ENCODE measurements at regions not wholly inside any gene's neighbourhood (a gene's known extent, or its start where the extent isn't known, plus 50 kb on each side); places are given as distances from the start of the nearest gene placed in this dataset.

DNA sequence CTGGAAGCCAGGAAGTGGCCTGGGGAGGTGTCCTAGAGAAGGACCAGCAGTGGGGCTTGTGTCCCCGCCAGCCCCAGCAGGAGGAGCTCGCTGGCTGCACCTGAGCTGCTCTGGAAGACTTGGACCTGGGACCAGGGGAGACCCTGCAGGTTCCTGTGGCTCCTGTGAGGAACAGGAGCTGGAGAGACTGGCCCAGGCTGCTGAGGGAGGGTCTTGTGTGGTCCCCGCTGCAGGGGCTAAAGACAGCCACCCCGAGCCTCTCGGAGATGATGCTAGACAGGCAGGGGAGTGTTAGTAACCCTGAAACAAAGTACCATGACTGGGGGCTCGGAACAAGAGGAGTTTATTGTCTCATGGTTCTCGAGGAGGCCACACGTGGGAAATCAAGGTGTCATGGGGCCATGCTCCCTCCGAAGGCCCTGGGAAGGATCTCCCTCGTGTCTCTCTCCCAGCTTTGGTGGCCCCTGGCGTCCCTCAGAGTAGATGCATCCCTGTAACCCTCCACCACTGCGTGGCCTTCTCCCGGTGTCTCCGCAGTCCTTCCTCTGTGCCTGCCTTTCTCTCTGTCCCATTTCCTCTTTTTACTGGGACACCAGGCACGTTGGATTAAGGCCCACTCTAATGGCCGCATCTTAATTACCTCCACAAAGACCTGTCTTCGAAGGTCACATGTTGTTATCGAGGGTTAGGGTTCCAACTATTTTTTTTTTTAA lies 348.4 kb downstream of the GLRX3 start:
- Histone ChIP-seq H3K36me3 (no peaks in the 10 kb centered on the region), H3K4me3 (no peak overlapping the region), H3K9me3 (no peaks in the 10 kb centered on the region), H3K4me1 (no peaks in the 10 kb centered on the region), H3K27me3 (no peaks in the 10 kb centered on the region), H3K27ac (no peak overlapping the region)
- WGBS, 2 donors, result 65 to 67% methylated on average over 13 to 15 of the region's 18 CpGs
- TF ChIP-seq, protein P1, sequence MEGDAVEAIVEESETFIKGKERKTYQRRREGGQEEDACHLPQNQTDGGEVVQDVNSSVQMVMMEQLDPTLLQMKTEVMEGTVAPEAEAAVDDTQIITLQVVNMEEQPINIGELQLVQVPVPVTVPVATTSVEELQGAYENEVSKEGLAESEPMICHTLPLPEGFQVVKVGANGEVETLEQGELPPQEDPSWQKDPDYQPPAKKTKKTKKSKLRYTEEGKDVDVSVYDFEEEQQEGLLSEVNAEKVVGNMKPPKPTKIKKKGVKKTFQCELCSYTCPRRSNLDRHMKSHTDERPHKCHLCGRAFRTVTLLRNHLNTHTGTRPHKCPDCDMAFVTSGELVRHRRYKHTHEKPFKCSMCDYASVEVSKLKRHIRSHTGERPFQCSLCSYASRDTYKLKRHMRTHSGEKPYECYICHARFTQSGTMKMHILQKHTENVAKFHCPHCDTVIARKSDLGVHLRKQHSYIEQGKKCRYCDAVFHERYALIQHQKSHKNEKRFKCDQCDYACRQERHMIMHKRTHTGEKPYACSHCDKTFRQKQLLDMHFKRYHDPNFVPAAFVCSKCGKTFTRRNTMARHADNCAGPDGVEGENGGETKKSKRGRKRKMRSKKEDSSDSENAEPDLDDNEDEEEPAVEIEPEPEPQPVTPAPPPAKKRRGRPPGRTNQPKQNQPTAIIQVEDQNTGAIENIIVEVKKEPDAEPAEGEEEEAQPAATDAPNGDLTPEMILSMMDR (IDR thresholded peaks at IDR 0.05), result no peak
- no peak for DNase-seq
- intact Hi-C loops (cut with DNase I), result no loop called here

DNA sequence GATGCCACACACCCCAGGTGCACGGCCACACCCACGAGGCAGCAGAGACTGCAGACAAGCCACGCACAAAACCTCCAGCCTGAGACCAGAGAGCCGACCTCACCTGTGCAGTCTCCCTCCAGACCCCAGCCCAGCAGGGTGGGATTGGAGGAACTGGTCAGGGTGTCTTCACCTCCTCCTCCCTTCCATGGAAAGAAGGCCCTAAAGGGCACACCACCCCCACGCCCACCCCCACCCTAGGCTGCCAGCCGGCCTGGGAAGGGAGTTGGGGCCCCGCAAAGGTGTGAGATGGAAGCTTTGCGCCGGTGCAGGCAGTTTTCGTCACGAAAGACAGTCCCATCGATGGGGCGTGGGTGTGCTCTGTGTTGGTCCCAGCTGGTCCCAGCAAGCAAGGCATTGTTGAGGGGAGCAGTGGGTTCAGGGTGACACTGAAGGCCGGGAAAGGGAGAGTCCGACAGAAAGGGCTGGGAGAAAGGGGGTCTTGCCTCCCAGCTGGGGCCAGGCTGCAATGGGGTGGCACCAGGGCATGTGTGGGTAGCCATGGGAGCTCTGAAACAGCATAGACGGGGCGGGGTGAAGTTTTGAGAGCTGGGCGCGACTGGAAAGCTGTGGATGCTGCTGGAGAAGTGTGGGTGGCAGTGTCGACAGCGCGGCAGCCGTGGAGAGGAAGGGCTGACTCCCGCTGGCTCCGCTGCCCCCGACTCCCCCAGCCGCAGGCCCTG lies 349.2 kb downstream of the GLRX3 start:
- no peaks in the 10 kb centered on the region for H3K36me3 ChIP-seq
- H3K27me3 ChIP-seq, result no peaks in the 10 kb centered on the region
- H3K27ac ChIP-seq, result no peak overlapping the region
- intact Hi-C loops (cut with DNase I), result no loop called here
- no peaks in the 10 kb centered on the region for H3K4me1 ChIP-seq
- WGBS, 2 donors, result 81 to 82% methylated on average over 23 to 25 of the region's 27 CpGs
- H3K9me3 ChIP-seq, result no peaks in the 10 kb centered on the region
- TF ChIP-seq, protein P1 (IDR thresholded peaks at IDR 0.05), result no peak
- no peak for TF ChIP-seq POLR2A (IDR thresholded peaks at IDR 0.05)
- no peak overlapping the region for H3K4me3 ChIP-seq
- DNase-seq, result no peak

DNA sequence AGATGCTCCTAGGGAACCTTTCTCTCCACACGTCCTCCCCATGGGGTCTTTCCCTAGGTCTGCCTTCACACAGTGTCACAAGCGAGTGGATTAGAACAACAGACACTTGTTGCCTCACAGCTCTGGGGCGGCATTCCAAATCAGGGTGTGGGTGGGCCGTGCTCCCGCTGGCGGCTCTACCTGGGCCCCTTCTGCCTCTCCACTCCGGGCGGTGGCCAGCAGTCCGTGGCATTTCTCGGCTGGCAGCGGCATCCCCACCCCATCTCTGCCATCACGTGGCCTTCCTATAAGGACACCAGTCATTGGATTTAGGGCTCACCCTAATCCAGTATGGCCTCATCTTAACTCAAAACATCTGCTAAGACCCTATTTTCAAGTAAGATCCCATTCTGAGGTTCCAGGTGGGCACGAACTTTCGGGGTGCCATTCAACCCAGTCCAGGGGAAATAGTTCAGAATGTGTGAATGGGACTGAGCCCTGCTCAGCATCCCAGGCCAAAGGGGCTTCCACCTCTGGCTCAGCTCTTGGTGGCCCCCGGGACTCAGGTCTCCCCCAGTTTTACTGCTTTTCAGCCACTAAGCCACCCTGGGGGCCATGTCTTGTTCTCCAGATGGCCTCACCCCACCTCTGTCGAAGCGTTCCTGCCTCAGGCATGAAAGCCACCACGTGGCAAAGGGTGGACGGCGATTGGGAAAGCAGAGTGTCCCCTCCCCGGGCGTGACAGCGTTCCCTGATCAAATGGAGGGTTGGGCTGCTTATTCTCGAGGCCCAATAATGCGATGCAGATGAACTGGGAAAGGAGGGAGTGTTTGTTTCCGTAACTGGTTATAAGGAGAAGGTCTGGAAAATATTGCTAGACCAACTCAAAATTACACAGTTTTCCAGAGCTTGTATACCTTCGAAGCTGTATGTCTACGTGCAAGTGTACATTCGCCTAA lies 350.0 kb downstream of the GLRX3 start:
- intact Hi-C loops (cut with DNase I), result no loop called here
- H3K9me3 ChIP-seq, result no peaks in the 10 kb centered on the region
- no peaks in the 10 kb centered on the region for H3K4me1 ChIP-seq
- no peak for TF ChIP-seq POLR2A (IDR thresholded peaks at IDR 0.05)
- TF ChIP-seq, protein P1 (IDR thresholded peaks at IDR 0.05), result no peak
- no peak overlapping the region for H3K27ac ChIP-seq
- no peak overlapping the region for H3K4me3 ChIP-seq
- H3K27me3 ChIP-seq, result no peaks in the 10 kb centered on the region
- H3K36me3 ChIP-seq, result no peaks in the 10 kb centered on the region
- DNase-seq, result no peak
- WGBS, 2 donors, result 81 to 82% methylated on average over 21 to 23 of the region's 29 CpGs

DNA sequence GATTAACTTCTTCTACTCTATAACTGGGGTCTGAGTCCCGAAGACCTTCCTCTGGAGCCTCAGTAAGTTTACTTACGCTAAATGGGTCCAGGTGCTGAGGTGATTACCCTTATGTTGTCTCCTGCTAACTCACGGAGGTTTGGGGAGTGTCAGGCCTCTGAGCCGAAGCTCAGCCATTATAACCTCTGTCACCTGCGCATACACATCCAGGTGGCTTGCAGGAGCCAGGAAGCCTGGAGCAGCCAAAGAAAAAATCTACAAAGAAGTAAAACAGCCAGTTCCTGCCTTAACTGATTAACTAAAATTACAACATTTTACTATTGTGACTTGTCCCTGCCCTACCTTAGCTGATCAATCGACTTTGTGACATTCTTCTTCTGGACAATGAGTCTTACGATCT lies 350.7 kb downstream of the GLRX3 start:
- TF ChIP-seq POLR2A (IDR thresholded peaks at IDR 0.05), result no peak
- TF ChIP-seq, protein P1 (IDR thresholded peaks at IDR 0.05), result no peak
- Histone ChIP-seq H3K27ac (no peak overlapping the region), H3K4me3 (no peak overlapping the region), H3K9me3 (no peaks in the 10 kb centered on the region), H3K4me1 (no peaks in the 10 kb centered on the region), H3K27me3 (no peaks in the 10 kb centered on the region), H3K36me3 (no peaks in the 10 kb centered on the region)
- WGBS, 2 donors, result 60 to 80% methylated on average over 7 of the region's 7 CpGs
- intact Hi-C loops (cut with DNase I), result no loop called here
- no peak for DNase-seq
